ENCODE measurements at regions not wholly inside any gene's neighbourhood (a gene's known extent, or its start where the extent isn't known, plus 50 kb on each side); places are given as distances from the start of the nearest gene placed in this dataset.

- intact Hi-C loops (cut with micrococcal nuclease; ENCODE audit: unreplicated experiment) = no loop called here
- Mint-ChIP-seq H3K36me3 (ENCODE audit: insufficient read depth, unreplicated experiment) (no peaks in the 10 kb centered on the region), H3K4me3 (ENCODE audit: low read depth, unreplicated experiment) (no peak overlapping the region), H3K9me3 (ENCODE audit: low read depth, unreplicated experiment) (peaks cover 2% of the 10 kb centered on the region), H3K4me1 (ENCODE audit: low read depth, unreplicated experiment) (no peaks in the 10 kb centered on the region), H3K27me3 (ENCODE audit: unreplicated experiment) (no peaks in the 10 kb centered on the region), H3K27ac (ENCODE audit: unreplicated experiment) (no peak overlapping the region)
- no TSS peak for BruUV-seq (replicated peaks)
- no peak for TF ChIP-seq CTCF (IDR thresholded peaks at IDR 0.05; ENCODE audit: unreplicated experiment)
- CTCF ChIA-PET = no interaction called here
- no peak for DNase-seq
Observed at GRCh38 chr12:79512068-79512467, 178.7 kb downstream of the PAWR start.

GRCh38 chr12:79508622-79509021 is 182.1 kb downstream of the PAWR start:
- no peak for TF ChIP-seq CTCF (IDR thresholded peaks at IDR 0.05; ENCODE audit: unreplicated experiment)
- H3K36me3 Mint-ChIP-seq (ENCODE audit: insufficient read depth, unreplicated experiment) = peaks cover 5% of the 10 kb centered on the region
- CTCF ChIA-PET = no interaction called here
- no peak overlapping the region for H3K4me3 Mint-ChIP-seq (ENCODE audit: low read depth, unreplicated experiment)
- H3K4me1 Mint-ChIP-seq (ENCODE audit: low read depth, unreplicated experiment) = no peaks in the 10 kb centered on the region
- DNase-seq = no peak
- intact Hi-C loops (cut with micrococcal nuclease; ENCODE audit: unreplicated experiment) = no loop called here
- BruUV-seq (replicated peaks) = no TSS peak
- no peak overlapping the region for H3K27ac Mint-ChIP-seq (ENCODE audit: unreplicated experiment)
- peaks cover 2% of the 10 kb centered on the region for H3K9me3 Mint-ChIP-seq (ENCODE audit: low read depth, unreplicated experiment)
- H3K27me3 Mint-ChIP-seq (ENCODE audit: unreplicated experiment) = no peaks in the 10 kb centered on the region

All from Calu3 (cell line).